B cell (primary cell): ENCODE measurements at regions not wholly inside any gene's neighbourhood (a gene's known extent, or its start where the extent isn't known, plus 50 kb on each side); places are given as distances from the start of the nearest gene placed in this dataset.

Experiments
- ATAC-seq: fragments of 200-7000 bp; cut with Tn5 transposase; one replicate; pipeline ENCODE4 v1.10.0; 2021; ENCODE audit warnings: low read depth, mild to moderate bottlenecking, moderate number of reproducible peaks, moderate library complexity
- CTCF ChIA-PET: fragments of 350-600 bp; sonication (Branson Sonifier 250); formaldehyde crosslinking; loops from one replicate; lab custom pipeline; 2021; ENCODE audit warnings: antibody characterized with exemption, inconsistent platforms; lab: Charles Lee
- POLR2A ChIA-PET: fragments of 350-600 bp; sonication (Branson Sonifier 250); formaldehyde crosslinking; loops from one replicate; lab custom pipeline; 2021; ENCODE audit warnings: antibody characterized with exemption; lab: Charles Lee
- DNase-seq: peaks from one replicate; pipeline ENCODE4 v3.0.0; 2013
- H2AFZ ChIP-seq: 2 replicates; pipeline ENCODE4 v1.6.1; 2012; ENCODE audit warnings: mild to moderate bottlenecking, low read depth, low read length; ENCODE audit not compliant: insufficient read depth, poor library complexity, severe bottlenecking
- H3K27ac ChIP-seq, 2 donors: 1 replicate in 1 of 2; 2 replicates in 1 of 2; pipeline ENCODE4 v1.5.1; 2012 to 2013; ENCODE audit warnings: low read length in 2 of 2, mild to moderate bottlenecking in 2 of 2, moderate library complexity in 1 of 2
- H3K27me3 ChIP-seq, 4 experiments: fragments of 200-600 bp in 1 of 4; sonication (generic) in 1 of 4; replicated peaks in 1 of 4; 1 replicate in 2 of 4; 2 replicates in 2 of 4; pipeline versions ENCODE4 v1.6.1 to v1.7.0; 2013 to 2016; ENCODE audit warnings: low read length in 3 of 4, mild to moderate bottlenecking in 2 of 4, mixed read lengths in 1 of 4, moderate library complexity in 1 of 4; ENCODE audit not compliant: insufficient read depth in 4 of 4, control insufficient read depth in 3 of 4; ENCODE audit errors: control extremely low read depth in 1 of 4
- H3K36me3 ChIP-seq, 2 experiments: replicated peaks in 1 of 2; 1 replicate in 1 of 2; 2 replicates in 1 of 2; pipeline versions ENCODE4 v1.6.1 to v1.7.1; 2013; ENCODE audit warnings: low read length in 1 of 2; ENCODE audit not compliant: insufficient read depth in 2 of 2, control insufficient read depth in 1 of 2; ENCODE audit errors: control extremely low read depth in 1 of 2, extremely low read depth in 1 of 2
- H3K4me1 ChIP-seq, 2 donors: fragments of 200-600 bp in 1 of 2; sonication (generic) in 1 of 2; 1 replicate in 1 of 2; 2 replicates in 1 of 2; pipeline versions ENCODE4 v1.5.1 to v1.6.1; 2013 to 2017; ENCODE audit warnings: low read length in 2 of 2; ENCODE audit not compliant: control insufficient read depth in 2 of 2, insufficient read depth in 2 of 2
- H3K4me2 ChIP-seq: replicated peaks from 2 replicates; pipeline ENCODE3; 2012; ENCODE audit warnings: mild to moderate bottlenecking, low read depth, low read length; ENCODE audit not compliant: poor library complexity, severe bottlenecking
- H3K4me3 ChIP-seq, 5 experiments: fragments of 200-600 bp in 1 of 5; sonication (generic) in 1 of 5; 1 replicate in 3 of 5; 2 replicates in 2 of 5; pipeline versions ENCODE4 v1.5.1 to v1.7.0; 2011 to 2016; ENCODE audit warnings: low read length in 4 of 5, mild to moderate bottlenecking in 4 of 5, low read depth in 2 of 5, control low read depth in 1 of 5, moderate library complexity in 1 of 5; ENCODE audit not compliant: insufficient read depth in 1 of 5; ENCODE audit errors: control extremely low read depth in 1 of 5, extremely low read depth in 1 of 5
- H3K79me2 ChIP-seq: fragments of 200-600 bp; sonication (generic); one replicate; pipeline ENCODE4 v1.6.0; 2016; ENCODE audit warnings: low read length; ENCODE audit not compliant: control insufficient read depth, insufficient read depth
- H3K9ac ChIP-seq: fragments of 200-600 bp; sonication (generic); 2 replicates; pipeline ENCODE4 v1.6.1; 2017; ENCODE audit warnings: mild to moderate bottlenecking, low read length, moderate library complexity
- H3K9me3 ChIP-seq, 3 donors: one replicate each; pipeline versions ENCODE4 v1.6.1 to v1.7.1; 2013; ENCODE audit warnings: low read length in 2 of 3; ENCODE audit not compliant: control insufficient read depth in 2 of 3, insufficient read depth in 1 of 3; ENCODE audit errors: control extremely low read depth in 1 of 3
- H4K20me1 ChIP-seq: 2 replicates; pipeline ENCODE4 v1.6.0; 2012; ENCODE audit warnings: mild to moderate bottlenecking, low read length; ENCODE audit not compliant: insufficient read depth, control insufficient read depth, poor library complexity, severe bottlenecking
- H3K27ac Mint-ChIP-seq: one replicate; pipeline ENCODE4 v1.8.0; 2021; ENCODE audit warnings: mixed read lengths
- H3K27me3 Mint-ChIP-seq: one replicate; pipeline ENCODE4 v1.8.0; 2021; ENCODE audit warnings: mixed read lengths
- H3K4me1 Mint-ChIP-seq: one replicate; pipeline ENCODE4 v1.8.0; 2021; ENCODE audit warnings: mixed read lengths
- H3K4me3 Mint-ChIP-seq: one replicate; pipeline ENCODE4 v1.8.0; 2021; ENCODE audit warnings: mixed read lengths
- H3K9me3 Mint-ChIP-seq: one replicate; pipeline ENCODE4 v1.8.0; 2022; ENCODE audit warnings: mixed read lengths; ENCODE audit not compliant: insufficient read depth
- EZH2 ChIP-seq: IDR thresholded peaks from 2 replicates; pipeline ENCODE4 v1.6.1; 2012; ENCODE audit warnings: borderline replicate concordance, low read depth, mild to moderate bottlenecking, moderate library complexity, low read length; ENCODE audit not compliant: insufficient read depth, poor library complexity, severe bottlenecking
- WGBS: methylation state at CpG from one replicate; pipeline ENCODE4 v1.1.5; 2013; ENCODE audit warnings: missing lambda C conversion rate; ENCODE audit not compliant: insufficient coverage; 5-methylcytosine and 5-hydroxymethylcytosine counted together
- intact Hi-C: fragments of 100-400 bp; cut with micrococcal nuclease; formaldehyde crosslinking; loops from one replicate; pipeline ENCODE4 v1.10.0; 2022
- TF ChIP-seq, protein P1 (sequence below): fragments of 200-600 bp; IDR thresholded peaks from one replicate; pipeline ENCODE4 v1.8.0; 2022; ENCODE audit warnings: antibody characterized with exemption, mild to moderate bottlenecking

- intact Hi-C loops = no loop called here
- H3K4me2 ChIP-seq = no peak overlapping the region
- ATAC-seq = no peak
Observed at GRCh38 chr11:112806256-112806655, 155.0 kb upstream of the NCAM1 start.

GRCh38 chr11:112806876-112807275 is 154.3 kb upstream of the NCAM1 start:
- Histone ChIP-seq H3K4me3 (no peak overlapping the region), H3K79me2 (no peaks in the 10 kb centered on the region), H3K4me1 (no peaks in the 10 kb centered on the region), H2AFZ (no peak overlapping the region), H3K9me3 (peaks cover 0 to 5% (median 2%) of the 10 kb centered on the region in 3 donors), H3K9ac (no peak overlapping the region), H3K27ac (no peak overlapping the region), H3K36me3 (no peaks in the 10 kb centered on the region), H3K27me3 (no peaks in the 10 kb centered on the region), H3K4me2 (no peak overlapping the region), H4K20me1 (no peaks in the 10 kb centered on the region)
- POLR2A ChIA-PET = no interaction called here
- no peak for TF ChIP-seq EZH2
- TF ChIP-seq, protein P1, sequence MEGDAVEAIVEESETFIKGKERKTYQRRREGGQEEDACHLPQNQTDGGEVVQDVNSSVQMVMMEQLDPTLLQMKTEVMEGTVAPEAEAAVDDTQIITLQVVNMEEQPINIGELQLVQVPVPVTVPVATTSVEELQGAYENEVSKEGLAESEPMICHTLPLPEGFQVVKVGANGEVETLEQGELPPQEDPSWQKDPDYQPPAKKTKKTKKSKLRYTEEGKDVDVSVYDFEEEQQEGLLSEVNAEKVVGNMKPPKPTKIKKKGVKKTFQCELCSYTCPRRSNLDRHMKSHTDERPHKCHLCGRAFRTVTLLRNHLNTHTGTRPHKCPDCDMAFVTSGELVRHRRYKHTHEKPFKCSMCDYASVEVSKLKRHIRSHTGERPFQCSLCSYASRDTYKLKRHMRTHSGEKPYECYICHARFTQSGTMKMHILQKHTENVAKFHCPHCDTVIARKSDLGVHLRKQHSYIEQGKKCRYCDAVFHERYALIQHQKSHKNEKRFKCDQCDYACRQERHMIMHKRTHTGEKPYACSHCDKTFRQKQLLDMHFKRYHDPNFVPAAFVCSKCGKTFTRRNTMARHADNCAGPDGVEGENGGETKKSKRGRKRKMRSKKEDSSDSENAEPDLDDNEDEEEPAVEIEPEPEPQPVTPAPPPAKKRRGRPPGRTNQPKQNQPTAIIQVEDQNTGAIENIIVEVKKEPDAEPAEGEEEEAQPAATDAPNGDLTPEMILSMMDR = no peak
- ATAC-seq = no peak
- WGBS = 55% methylated on average over 3 of the region's 3 CpGs
- Mint-ChIP-seq H3K4me3 (no peak overlapping the region), H3K4me1 (no peaks in the 10 kb centered on the region), H3K27me3 (peaks cover 4% of the 10 kb centered on the region), H3K9me3 (peaks cover 6% of the 10 kb centered on the region), H3K27ac (no peak overlapping the region)
- no peak for DNase-seq
- CTCF ChIA-PET = no interaction called here
- intact Hi-C loops = no loop called here

More at GRCh38 chr11:112806256-112806655, 155.0 kb upstream of the NCAM1 start:
- Mint-ChIP-seq H3K27ac (no peak overlapping the region), H3K27me3 (peaks cover 4% of the 10 kb centered on the region), H3K4me3 (no peak overlapping the region), H3K9me3 (peaks cover 6% of the 10 kb centered on the region), H3K4me1 (no peaks in the 10 kb centered on the region)
- Histone ChIP-seq H4K20me1 (no peaks in the 10 kb centered on the region), H3K9ac (no peak overlapping the region), H3K27ac (no peak overlapping the region), H3K27me3 (no peaks in the 10 kb centered on the region), H2AFZ (no peak overlapping the region), H3K4me1 (no peaks in the 10 kb centered on the region), H3K36me3 (no peaks in the 10 kb centered on the region), H3K4me3 (no peak overlapping the region), H3K9me3 (peaks cover 0 to 5% (median 2%) of the 10 kb centered on the region in 3 donors), H3K79me2 (no peaks in the 10 kb centered on the region)
- DNase-seq = no peak
- TF ChIP-seq, protein P1 = no peak
- no peak for TF ChIP-seq EZH2
- POLR2A ChIA-PET = no interaction called here
- CTCF ChIA-PET = no interaction called here
